LNCAP (cell line): ENCODE measurements at regions not wholly inside any gene's neighbourhood (a gene's known extent, or its start where the extent isn't known, plus 50 kb on each side); places are given as distances from the start of the nearest gene placed in this dataset.

Experiments used
- TF ChIP-seq, protein P1 (sequence below): fragments of 450-650 bp; IDR thresholded peaks from 2 replicates; pipeline ENCODE4 v1.5.1; 2017; ENCODE audit warnings: mild to moderate bottlenecking

DNA sequence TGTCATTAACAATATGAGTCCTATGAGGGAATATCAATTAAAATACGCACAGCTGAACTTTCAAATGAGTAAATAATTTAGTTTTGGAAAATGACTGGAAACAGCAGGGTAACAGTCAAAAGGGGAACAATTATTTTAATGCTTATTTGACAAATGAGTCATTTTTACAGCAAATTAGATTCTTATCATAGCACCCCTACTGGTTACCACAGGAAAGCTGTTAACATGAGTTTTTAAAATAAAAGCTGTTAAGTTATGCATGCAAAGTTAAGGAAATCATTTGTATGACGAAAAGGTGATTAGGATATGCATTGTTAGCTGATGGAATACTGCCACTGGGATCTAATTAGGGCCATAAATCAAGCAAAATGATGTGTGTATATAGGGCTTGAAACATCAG, 435.1 kb upstream of the MEIS1 start:
- TF ChIP-seq, protein P1, sequence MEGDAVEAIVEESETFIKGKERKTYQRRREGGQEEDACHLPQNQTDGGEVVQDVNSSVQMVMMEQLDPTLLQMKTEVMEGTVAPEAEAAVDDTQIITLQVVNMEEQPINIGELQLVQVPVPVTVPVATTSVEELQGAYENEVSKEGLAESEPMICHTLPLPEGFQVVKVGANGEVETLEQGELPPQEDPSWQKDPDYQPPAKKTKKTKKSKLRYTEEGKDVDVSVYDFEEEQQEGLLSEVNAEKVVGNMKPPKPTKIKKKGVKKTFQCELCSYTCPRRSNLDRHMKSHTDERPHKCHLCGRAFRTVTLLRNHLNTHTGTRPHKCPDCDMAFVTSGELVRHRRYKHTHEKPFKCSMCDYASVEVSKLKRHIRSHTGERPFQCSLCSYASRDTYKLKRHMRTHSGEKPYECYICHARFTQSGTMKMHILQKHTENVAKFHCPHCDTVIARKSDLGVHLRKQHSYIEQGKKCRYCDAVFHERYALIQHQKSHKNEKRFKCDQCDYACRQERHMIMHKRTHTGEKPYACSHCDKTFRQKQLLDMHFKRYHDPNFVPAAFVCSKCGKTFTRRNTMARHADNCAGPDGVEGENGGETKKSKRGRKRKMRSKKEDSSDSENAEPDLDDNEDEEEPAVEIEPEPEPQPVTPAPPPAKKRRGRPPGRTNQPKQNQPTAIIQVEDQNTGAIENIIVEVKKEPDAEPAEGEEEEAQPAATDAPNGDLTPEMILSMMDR: no peak

DNA sequence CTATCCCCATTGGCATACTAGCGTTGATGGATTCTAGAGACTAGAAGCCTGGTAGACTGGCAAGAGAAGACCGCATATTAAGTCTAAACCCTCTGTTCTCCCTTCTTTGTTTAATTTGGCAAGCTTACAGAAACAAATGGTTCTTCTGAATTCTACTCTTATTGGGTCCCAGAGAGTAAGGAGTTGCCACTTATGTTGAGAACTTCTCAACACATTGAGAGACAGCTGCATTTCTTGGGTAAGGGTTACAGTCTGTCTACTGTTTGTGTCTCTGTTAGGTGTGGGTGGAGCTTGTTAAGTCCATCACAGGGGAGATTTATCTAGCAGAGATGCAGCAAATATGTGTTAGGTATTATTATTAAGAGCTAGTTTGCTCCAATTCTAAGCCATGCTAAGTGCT, 435.8 kb upstream of the MEIS1 start:
- TF ChIP-seq, protein P1: no peak

DNA sequence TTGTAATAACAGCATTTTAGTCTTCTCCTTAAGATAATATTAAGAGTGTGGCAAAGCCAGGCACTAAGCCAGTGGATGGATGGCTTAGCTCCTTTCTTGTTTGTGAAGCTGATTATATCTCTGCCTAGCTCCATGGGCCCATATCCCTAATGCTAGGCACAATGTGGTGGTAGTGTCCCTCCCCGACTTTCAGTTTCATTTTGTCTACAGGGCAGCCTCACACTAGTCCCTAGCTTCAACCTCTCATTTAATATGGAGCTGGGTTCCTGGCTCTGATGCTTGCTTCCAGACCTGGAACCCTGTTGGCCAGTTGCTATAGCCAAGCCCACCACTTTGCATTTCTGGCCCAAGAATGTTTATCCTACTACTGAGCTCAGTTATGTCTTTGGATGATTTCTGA, 437.0 kb upstream of the MEIS1 start:
- TF ChIP-seq, protein P1: no peak

DNA sequence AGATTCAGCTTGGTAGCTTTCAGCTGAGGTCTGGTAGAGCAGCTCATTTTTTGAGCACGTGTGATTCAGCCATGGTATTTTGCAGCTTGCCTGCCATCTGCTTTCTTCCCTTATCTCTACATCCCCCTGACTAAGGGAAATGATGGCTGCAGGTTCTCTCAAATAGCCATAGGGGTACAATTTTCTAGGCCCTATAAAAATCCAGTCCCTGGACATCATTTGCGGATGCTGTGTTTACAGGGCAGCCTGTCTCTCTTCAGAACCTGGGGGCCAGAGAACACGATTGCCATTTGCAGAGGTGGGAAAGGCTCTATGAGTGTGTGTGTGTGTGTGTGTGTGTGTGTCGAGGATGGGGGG, 442.7 kb upstream of the MEIS1 start:
- TF ChIP-seq, protein P1: no peak

DNA sequence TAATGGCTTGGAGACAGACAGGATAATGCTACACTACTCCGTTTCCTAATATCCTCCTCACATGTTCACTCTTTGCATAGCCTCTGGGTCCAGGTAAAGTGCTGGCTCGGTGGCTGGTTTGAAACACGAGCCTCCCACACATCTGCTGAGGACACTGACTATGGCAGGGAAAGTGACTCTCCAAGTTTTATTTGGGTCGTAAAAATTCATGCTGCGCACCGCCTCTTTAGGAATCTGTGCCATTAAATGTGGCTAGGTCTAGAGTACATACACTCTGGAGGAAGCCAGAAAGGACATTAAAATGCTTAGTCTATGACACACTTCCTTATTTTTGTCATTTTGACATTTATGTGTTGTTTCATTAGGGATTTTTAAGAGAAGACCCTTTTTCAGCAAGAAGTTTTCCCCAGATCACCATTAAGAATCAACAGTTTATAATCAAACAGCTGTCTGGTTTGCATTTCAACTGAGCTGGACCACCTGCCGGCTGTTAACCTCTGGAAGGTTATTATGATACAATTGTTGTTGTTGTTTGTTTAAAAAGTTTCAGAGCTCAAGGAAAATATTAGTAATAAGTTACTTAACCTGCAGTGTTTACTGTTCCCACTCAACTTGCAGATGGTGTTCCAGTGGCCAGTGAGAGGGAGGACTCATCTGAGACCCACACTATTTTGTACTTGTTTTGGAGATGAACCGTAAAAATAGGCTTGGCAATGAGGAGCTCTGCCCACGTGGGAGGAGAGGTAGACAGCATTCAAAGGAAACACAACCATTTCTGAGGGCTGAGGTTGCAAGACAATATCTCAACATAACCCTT, 443.3 kb upstream of the MEIS1 start:
- TF ChIP-seq, protein P1: no peak

DNA sequence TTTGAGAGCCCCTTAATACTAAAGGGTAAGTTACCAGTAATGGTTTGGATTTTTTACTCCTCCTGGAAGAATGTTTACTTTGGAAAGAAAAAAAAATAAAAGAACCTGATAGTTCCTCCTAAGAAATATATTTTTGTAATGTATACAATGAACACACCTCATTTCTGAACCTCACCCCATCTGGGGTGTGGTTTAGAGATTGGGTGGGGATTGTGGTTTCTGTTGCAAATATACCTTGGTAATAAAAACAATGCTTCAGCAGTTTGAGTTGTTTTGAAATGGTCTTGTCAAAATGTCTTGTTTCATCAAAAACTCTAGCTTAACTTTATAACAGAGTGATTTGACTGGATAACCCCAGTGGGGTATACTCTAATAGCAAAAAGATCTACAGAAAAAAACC, 448.9 kb upstream of the MEIS1 start:
- TF ChIP-seq, protein P1: no peak

DNA sequence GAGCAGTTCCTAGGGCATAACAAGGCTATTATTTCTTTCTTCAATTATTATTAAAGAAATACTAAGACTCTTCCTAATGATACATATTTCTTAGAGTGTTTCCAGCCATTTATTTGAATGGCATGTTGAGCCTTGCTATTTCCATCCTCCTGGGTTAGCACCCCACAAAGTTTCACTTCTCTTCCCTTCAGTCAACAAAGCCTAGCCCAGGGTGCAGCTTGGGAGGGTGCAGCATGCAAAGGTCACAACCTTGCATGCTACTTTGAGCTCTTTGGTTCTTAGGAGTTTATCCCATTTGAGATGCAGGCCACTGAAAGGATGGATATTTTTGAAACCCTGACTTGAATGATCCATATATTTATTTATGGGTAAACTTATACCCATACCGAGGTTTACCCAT, 454.4 kb upstream of the MEIS1 start:
- TF ChIP-seq, protein P1: no peak

DNA sequence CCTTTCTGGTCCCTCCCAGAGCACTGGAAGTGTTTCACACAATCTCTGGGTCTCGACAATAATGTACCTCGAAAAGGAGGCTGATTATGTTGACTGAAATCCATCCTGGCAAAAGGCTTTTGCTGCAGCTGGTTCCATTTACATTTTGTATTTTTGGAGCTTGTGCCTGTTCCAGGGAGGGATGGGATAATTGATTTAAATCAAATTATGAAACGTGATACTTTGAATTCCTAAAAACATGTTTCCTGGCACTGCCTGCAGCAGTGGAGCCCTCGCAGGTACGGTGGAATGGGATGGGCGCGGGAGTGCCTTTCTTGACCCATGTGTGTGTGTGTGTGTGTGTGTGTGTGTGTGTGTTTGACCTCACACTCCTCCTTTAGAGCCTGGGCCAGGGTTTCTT, 455.5 kb upstream of the MEIS1 start:
- TF ChIP-seq, protein P1: no peak
